Keratinocyte (primary cell): ENCODE measurements at regions not wholly inside any gene's neighbourhood (a gene's known extent, or its start where the extent isn't known, plus 50 kb on each side); places are given as distances from the start of the nearest gene placed in this dataset.

Experiments
- DNase-seq: peaks from one replicate; pipeline ENCODE4 v3.0.0-alpha.2; 2011; ENCODE audit warnings: low read depth, missing footprints, low spot score
- FAIRE-seq: peaks from 2 replicates; lab custom pipeline; 2011; peaks lifted over from hg19 to GRCh38; lab: Jason Lieb, UNC
- H2AFZ ChIP-seq: 2 replicates; pipeline ENCODE4 v1.6.0; 2012; ENCODE audit warnings: low read length, control low read depth, inconsistent platforms; ENCODE audit not compliant: control insufficient read depth
- H3K27ac ChIP-seq: 2 replicates; pipeline ENCODE4 v1.5.1; 2011; ENCODE audit warnings: low read length; ENCODE audit not compliant: control insufficient read depth, insufficient read depth
- H3K27me3 ChIP-seq: 3 replicates; pipeline ENCODE4 v1.6.0; 2011; ENCODE audit warnings: low read length; ENCODE audit not compliant: control insufficient read depth, insufficient read depth; ENCODE audit errors: extremely low read depth
- H3K36me3 ChIP-seq, 2 experiments: 2 replicates in 1 of 2; 3 replicates in 1 of 2; pipeline ENCODE4 v1.5.1; 2011; ENCODE audit warnings: low read length in 2 of 2, mild to moderate bottlenecking in 1 of 2; ENCODE audit not compliant: control insufficient read depth in 2 of 2, insufficient read depth in 2 of 2; ENCODE audit errors: extremely low read depth in 1 of 2
- H3K4me1 ChIP-seq: 3 replicates; pipeline ENCODE4 v1.5.1; 2011; ENCODE audit warnings: low read length; ENCODE audit not compliant: control insufficient read depth, insufficient read depth; ENCODE audit errors: extremely low read depth
- H3K4me2 ChIP-seq: 3 replicates; pipeline ENCODE4 v1.6.0; 2011; ENCODE audit warnings: low read depth, low read length; ENCODE audit not compliant: control insufficient read depth, insufficient read depth; ENCODE audit errors: extremely low read depth
- H3K4me3 ChIP-seq, 3 experiments: fragments of 200-600 bp in 1 of 3; sonication (generic) in 1 of 3; 2 replicates in 2 of 3; 3 replicates in 1 of 3; pipeline ENCODE4 v1.5.1; 2011 to 2016; ENCODE audit warnings: low read length in 3 of 3, mild to moderate bottlenecking in 3 of 3, control low read depth in 2 of 3, inconsistent platforms in 1 of 3, low read depth in 1 of 3, mixed read lengths in 1 of 3, mixed run types in 1 of 3, moderate library complexity in 1 of 3; ENCODE audit not compliant: control insufficient read depth in 2 of 3, insufficient read depth in 2 of 3; ENCODE audit errors: extremely low read depth in 1 of 3
- H3K79me2 ChIP-seq: 2 replicates; pipeline ENCODE4 v1.6.0; 2012; ENCODE audit warnings: low read length; ENCODE audit not compliant: control insufficient read depth, insufficient read depth
- H3K9ac ChIP-seq: 3 replicates; pipeline ENCODE4 v1.6.0; 2011; ENCODE audit warnings: low read length; ENCODE audit not compliant: control insufficient read depth, insufficient read depth; ENCODE audit errors: extremely low read depth
- H3K9me1 ChIP-seq: 3 replicates; pipeline ENCODE4 v1.6.0; 2011; ENCODE audit warnings: low read length; ENCODE audit not compliant: control insufficient read depth, insufficient read depth; ENCODE audit errors: extremely low read depth
- H3K9me3 ChIP-seq: 2 replicates; pipeline ENCODE4 v1.5.1; 2012; ENCODE audit warnings: low read depth, low read length; ENCODE audit not compliant: control insufficient read depth
- H4K20me1 ChIP-seq: 3 replicates; pipeline ENCODE4 v1.6.0; 2011; ENCODE audit warnings: low read length; ENCODE audit not compliant: control insufficient read depth, insufficient read depth; ENCODE audit errors: extremely low read depth
- CTCF ChIP-seq, 3 experiments: IDR thresholded peaks in 1 of 3; conservative IDR thresholded peaks in 1 of 3; optimal IDR thresholded peaks in 1 of 3; 2 replicates in 2 of 3; 3 replicates in 1 of 3; pipeline versions ENCODE3 to v1.5.1; 2011; ENCODE audit warnings: low read length in 3 of 3, mild to moderate bottlenecking in 3 of 3, moderate library complexity in 2 of 3, control low read depth in 1 of 3, inconsistent platforms in 1 of 3; ENCODE audit not compliant: insufficient read depth in 2 of 3; ENCODE audit errors: extremely low read depth in 1 of 3
- EZH2 ChIP-seq: IDR thresholded peaks from one replicate; pipeline ENCODE4 v1.6.1; 2012; ENCODE audit warnings: inconsistent platforms, mild to moderate bottlenecking, low read length, moderate library complexity
- dilution Hi-C: fragments of 300-500 bp; cut with MboI; formaldehyde crosslinking; loops from one replicate; pipeline ENCODE4 v1.7.0; 2020; ENCODE audit warnings: low sequenced_read_pairs; ENCODE audit not compliant: extremely low pct_ligation_motif_present

DNA sequence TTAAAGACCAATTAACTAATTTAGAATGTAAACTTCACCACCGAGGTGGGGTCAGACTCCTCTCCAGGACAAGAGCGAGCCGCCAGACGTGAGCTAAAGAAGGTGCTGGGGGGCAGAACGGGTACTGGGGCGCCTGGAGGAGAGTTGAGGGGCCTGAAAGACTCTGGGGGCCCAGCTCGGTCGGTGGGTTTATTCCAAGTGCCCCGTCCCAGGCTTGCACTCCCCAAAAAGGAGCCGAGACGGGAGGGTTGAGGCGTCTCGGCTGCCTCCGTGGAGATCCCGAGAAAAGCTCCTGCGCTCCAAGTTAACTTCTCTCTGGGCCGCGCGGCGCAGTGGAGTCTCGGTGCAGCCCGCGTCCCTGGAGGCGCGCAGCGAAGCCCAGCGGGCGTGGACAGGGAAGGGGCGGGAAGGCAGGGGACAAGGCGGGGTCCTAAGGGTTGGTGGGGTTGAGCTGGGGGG lies 553.3 kb downstream of the TFEC start:
- DNase-seq (no peak), FAIRE-seq (no peak)
- dilution Hi-C loops = no loop called here
- Histone ChIP-seq H3K27me3 (peaks cover 23% of the 10 kb centered on the region), H3K4me3 (no peak overlapping the region), H3K79me2 (no peaks in the 10 kb centered on the region), H3K9ac (no peak overlapping the region), H3K4me2 (peak overlapping the region; percentile 48), H3K4me1 (no peaks in the 10 kb centered on the region), H3K27ac (no peak overlapping the region), H3K9me1 (no peaks in the 10 kb centered on the region), H4K20me1 (no peaks in the 10 kb centered on the region), H2AFZ (no peak overlapping the region), H3K9me3 (no peaks in the 10 kb centered on the region), H3K36me3 (no peaks in the 10 kb centered on the region)
- TF ChIP-seq CTCF (optimal IDR thresholded peaks at IDR 0.05 in 1 of 3, IDR thresholded peaks at IDR 0.05 in 1 of 3, conservative IDR thresholded peaks at IDR 0.05 in 1 of 3; ENCODE audit: extremely low read depth in 1 of 3, insufficient read depth in 2 of 3, low read length in 3 of 3) (no peak), EZH2 (peak; percentile 64)

DNA sequence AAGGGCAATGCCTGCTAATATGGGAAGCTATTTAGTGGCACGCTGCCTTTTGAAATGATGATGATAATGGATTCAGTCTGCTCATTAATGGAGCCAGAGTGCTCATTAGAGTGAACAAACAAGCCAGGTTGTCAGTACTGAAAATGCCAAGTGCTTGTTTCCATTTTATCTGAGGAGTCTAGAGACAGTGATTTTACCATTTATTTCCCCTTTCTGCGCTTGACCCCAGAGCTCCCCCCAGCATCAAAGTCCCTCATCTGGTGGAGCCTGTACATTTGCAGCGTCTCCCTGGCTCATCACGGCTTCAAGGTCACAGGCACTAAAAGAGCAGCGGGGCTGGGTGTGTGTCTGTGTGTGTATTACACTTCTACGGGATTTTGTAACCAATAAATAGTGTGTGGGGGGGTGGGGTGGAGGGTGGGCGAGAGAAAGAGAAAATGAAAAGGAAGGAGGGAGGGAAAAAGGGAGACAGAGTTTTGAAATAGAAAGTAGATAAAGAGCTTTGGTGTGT lies 553.8 kb downstream of the TFEC start:
- dilution Hi-C loops = no loop called here
- H3K4me3 ChIP-seq = no peak overlapping the region

More for the DNA sequence above, 553.8 kb downstream of the TFEC start:
- Histone ChIP-seq H3K27ac (no peak overlapping the region), H3K27me3 (peaks cover 23% of the 10 kb centered on the region), H3K4me2 (peak overlapping the region; percentile 48), H3K4me1 (no peaks in the 10 kb centered on the region), H3K9me1 (no peaks in the 10 kb centered on the region), H2AFZ (no peak overlapping the region), H4K20me1 (no peaks in the 10 kb centered on the region), H3K9ac (no peak overlapping the region), H3K36me3 (no peaks in the 10 kb centered on the region), H3K79me2 (no peaks in the 10 kb centered on the region), H3K9me3 (no peaks in the 10 kb centered on the region)
- TF ChIP-seq CTCF (optimal IDR thresholded peaks at IDR 0.05 in 1 of 3, IDR thresholded peaks at IDR 0.05 in 1 of 3, conservative IDR thresholded peaks at IDR 0.05 in 1 of 3; ENCODE audit: extremely low read depth in 1 of 3, insufficient read depth in 2 of 3, low read length in 3 of 3) (no peak), EZH2 (no peak)
- no peak for DNase-seq
- FAIRE-seq = no peak
